Posterior vena cava (tissue), 2 donors: ENCODE measurements at regions not wholly inside any gene's neighbourhood (a gene's known extent, or its start where the extent isn't known, plus 50 kb on each side); places are given as distances from the start of the nearest gene placed in this dataset.

Experiments used
- DNase-seq: peaks from one replicate; pipeline ENCODE4 v3.0.0-alpha.2; 2020; ENCODE audit warnings: low spot score
- intact Hi-C, 2 donors: fragments of 100-400 bp; cut with DNase I; formaldehyde crosslinking; loops; one replicate each; pipeline versions ENCODE4 v1.14.1 to v1.14.2; 2022 to 2023
- donor health status: DM: yes; HTN: yes; CAD: no.
- donor health status: DM: yes; HTN: yes; CAD: no.

DNA sequence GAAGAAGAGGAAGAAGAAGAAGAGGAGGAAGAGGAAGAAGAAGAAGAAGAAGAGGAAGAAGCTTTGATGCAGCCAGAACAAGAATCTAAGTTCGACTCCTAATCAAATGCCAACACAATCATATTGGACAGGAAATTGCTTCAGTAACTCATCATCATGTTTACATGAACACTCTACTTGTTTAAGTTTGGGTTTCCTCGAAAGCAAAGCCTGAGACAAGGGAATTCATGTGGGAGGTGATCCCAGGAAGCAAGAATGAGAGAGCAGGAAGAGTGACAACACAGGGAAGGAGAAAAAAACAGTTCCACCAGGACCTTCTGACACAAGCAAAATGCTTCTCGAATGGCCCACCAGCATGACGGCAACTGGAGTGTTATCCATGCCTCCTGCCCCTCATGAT is 279.0 kb downstream of the PMP22 start:
- no peak for DNase-seq
- intact Hi-C loops: no loop called here

DNA sequence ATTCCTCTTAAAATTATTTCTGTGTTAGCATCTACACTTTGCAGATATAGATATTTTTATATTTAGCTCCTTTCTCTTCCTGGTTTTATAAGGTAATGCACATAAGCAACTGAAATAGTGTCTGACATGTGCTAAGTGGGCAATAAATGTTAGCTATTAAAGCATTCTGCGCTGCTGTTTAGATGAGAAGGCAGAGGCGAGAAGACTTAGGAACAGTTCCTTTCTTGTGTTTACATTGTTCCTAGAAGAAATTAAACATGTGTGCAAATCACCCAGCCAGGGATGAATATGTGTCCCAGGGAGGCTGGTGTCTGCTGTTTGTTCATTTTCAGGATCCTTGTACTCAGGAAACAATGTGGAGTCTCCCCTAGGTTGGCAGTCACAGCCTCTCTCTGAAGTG is 292.3 kb downstream of the PMP22 start:
- intact Hi-C loops: no loop called here
- DNase-seq: no peak

- no peak for DNase-seq
- intact Hi-C loops: no loop called here
Measured at GRCh38 chr17:14971054-14971453, 294.1 kb downstream of the PMP22 start.

DNA sequence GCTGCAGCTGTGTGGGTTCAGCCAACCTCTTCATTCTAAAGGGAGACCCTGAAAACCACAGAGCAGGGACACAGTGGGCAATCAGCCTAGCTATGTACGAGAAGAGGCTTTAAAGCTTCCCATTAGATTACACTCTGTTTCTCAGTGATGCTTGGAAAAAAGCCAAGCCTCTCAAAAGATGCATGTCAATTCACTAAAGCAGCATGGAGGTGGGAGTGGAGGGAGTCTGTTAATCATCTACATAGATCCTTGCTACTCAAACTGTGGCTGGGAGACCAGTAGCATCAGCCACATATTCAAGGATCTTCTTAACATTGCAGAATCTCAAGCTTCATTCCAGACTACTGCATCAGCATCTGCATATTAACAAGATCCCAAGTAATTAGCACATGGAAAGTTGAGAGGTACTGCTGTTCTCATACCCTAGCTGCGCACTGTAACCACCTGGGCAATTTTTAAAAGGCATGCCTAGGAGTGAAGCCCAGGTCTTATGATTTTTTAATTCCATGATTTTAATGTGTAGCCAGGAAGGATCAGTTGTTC is 305.9 kb downstream of the PMP22 start:
- intact Hi-C loops: no loop called here
- DNase-seq: no peak

GRCh38 chr17:14953405-14953804 is 311.7 kb downstream of the PMP22 start:
- DNase-seq: no peak
- intact Hi-C loops: no loop called here

DNA sequence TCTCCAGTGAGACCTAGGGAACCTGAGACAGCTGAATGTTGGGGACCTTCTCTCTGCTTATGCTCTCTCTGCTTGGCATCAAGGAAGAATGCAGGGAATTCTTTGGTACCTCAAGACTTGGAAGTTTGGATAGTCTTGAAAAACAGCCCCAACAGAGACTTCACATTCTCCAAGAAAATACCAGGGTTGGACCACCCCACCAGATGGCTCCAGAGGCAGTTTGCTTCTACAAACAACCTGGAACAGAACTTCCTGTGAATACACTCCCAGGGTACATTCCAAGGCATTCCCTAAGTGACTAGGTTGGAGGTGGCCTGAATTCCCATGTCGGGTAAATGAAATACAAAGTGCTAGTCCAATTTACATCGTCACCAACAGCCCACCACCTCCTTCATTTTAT is 314.4 kb downstream of the PMP22 start:
- no peak for DNase-seq
- intact Hi-C loops: no loop called here

DNA sequence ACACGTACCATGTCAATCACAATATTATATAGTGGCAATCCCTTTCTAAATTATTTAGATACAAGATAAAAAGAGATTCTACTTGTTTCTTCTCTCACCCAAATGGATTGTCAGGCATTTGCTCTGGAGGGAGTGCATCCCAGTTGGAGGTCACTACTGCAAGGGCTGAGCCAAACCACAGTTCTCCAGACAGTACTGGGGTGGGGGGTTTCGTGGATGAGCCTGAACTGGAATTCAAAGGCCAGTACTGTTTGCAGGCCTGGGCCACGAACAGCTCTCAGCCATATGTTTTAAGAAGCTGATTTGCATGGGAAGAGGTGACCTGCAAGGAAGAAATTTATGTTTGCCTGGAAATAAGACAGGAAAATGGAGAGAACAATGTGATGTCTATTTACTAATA is 314.9 kb downstream of the PMP22 start:
- DNase-seq: no peak

GRCh38 chr17:14947671-14948070 is 317.5 kb downstream of the PMP22 start:
- intact Hi-C loops: no loop called here
- no peak for DNase-seq

More for the DNA sequence above, 314.9 kb downstream of the PMP22 start:
- intact Hi-C loops: no loop called here

DNA sequence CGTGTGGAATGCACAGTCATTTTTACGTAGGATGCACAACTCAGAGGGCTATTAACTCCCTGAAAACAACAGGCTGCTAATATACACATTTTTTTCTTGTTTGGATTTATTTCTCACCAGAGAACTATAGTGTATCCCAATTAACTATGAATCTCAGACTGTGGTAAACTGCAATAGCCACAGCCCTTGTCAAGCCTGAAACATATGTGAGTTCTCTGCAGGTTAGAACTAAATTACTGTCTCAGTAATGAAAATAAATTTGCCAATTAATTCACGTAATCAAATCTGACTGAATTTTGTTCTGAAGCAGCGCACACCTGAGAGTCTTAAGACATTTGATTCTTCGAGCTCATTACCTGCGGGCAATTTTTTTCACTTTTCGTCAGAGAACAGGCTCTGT is 318.6 kb downstream of the PMP22 start:
- DNase-seq: no peak
- intact Hi-C loops: no loop called here

DNA sequence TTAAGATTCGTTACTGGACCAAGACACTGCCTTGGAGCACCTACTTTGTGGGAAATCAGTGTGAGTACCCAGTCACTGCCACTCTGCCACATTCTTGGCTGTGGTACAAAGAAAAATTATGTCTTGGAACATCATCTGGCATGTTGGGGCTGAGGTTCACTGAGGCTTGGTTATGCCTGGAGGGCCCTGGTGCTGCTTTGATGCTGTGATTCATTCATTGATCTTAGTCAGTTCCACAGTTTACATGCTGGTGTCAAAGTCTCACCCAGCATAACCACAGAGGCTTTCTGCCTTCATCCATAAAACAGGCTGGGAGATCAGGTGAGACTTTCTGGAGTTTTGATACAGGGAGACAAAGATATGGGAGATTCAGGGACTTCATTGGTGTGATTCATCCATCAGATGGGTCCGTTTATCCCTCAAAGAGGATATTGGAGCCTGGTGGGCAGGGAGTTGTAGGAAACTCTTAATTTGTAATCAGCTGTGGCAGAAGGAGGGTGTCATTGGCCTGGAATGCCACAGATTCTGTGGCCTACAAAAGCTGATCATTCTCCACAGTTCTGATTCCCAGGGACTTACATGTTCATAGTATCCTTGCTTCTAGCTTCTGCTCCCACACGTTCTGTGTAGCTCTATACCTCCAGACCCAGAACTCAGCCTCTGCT is 322.5 kb downstream of the PMP22 start:
- no peak for DNase-seq
- intact Hi-C loops: no loop called here

- DNase-seq: no peak
Measured at GRCh38 chr17:14940938-14941265, 324.2 kb downstream of the PMP22 start.

DNA sequence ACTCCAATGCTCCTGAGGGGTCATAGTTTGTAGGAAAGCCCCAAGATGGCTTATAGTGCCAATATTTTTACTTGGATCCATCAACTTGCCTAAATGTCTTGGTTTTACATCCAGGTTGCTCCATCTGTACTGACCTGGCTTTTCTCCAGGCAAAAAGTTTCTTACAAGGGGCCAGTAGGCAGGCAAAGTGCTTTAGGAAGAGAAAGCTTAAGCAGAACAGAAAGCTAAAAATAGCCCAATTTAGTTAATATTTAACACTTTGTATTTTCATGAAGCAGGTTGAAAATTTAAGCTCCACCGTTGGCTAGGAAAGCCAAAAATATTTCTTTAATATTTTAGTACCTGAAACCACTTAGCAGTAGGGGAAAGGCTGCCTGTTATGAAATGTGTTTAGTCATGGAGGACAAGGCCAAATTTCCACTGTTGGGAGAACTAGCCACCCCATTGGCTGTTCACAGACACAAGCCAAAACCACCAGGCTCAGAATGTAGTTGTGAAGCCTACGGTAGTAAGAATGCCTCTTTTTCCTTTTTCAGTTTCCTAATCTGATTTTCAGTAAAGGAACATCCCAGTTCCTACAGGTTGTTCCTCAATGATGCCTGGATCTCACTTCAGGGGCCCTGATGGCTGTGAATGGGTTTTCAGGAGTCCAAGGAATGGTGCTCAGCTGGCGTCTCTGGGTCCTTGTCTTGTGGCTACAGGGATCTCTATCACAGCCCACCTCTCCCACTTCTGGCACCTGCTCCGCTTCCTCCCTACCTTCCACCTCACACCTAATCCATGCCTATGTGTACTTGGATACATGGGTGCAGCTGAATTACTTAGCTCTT is 324.8 kb downstream of the PMP22 start:
- no peak for DNase-seq
- intact Hi-C loops: no loop called here

More at GRCh38 chr17:14940938-14941265, 324.2 kb downstream of the PMP22 start:
- intact Hi-C loops: no loop called here

DNA sequence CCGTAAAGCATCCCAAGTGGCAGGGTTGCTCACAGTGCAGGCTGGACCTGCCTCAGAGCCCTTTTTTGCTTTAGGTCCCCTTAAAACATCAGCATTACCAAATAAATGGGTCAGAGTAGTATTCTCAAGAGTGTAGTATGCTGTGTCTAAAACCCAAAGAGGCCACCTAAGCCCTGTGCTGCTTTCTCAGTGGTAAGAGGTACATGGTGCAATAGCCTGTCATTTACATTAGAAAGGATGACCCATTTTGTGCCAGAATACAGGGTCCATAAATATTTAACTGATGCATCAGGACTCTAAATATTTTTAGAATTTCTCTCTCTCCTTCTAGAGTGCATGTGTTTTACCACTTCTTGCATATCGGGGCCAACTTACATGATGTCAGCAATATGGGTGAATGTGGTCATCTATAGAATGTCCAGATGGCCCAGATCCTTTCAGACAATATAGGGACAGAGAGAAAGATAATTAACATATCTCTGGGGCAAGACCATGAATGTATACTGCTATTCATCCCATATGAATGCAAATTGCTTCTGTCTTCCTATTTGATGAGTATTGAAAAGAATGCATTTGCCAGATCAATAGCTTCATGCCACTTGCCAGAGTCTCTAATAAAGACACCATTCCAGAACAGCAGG is 329.2 kb downstream of the PMP22 start:
- intact Hi-C loops: loop anchor here in 1 of 2 donors (5.0 kb wide), 1 partner anchor 1364 kb away; no protein-coding TSS in a partner anchor
- DNase-seq: no peak

GRCh38 chr17:14935139-14935841 is 329.8 kb downstream of the PMP22 start:
- no peak for DNase-seq
- intact Hi-C loops: loop anchor here in 1 of 2 donors (5.0 kb wide), 1 partner anchor 1363 kb away; no protein-coding TSS in a partner anchor

GRCh38 chr17:14933676-14934075 is 331.4 kb downstream of the PMP22 start:
- no peak for DNase-seq
- intact Hi-C loops: no loop called here

DNA sequence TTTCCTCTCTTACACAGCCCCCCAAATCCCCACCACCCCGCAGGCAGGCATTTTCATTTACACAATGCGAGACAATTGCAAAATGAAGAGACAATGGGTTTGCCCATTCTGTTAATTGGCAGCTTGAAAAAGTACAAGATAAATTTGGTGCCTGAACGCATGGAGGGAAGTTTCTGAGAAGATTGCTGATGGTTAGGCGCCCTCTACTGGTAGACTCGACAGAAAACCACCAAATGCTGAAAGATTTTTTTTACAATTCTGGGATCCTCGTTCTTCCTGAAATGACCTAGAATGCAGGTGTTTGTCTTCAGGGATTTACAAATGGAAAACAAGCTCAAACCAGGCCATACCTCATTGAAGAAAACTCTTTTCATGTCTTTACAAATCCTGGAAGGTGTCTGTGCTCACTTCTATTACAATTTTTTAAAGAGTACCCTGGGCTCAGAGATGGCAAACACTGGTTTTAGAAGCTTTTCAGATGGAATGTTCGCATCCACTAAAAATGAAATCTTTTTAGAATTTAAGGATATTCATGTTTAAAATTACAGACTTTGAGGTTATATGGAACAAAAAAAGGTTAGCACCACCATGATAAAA is 338.5 kb downstream of the PMP22 start:
- intact Hi-C loops: loop anchor here in 1 of 2 donors (10.0 kb wide), 1 partner anchor 1332 kb away; no protein-coding TSS in a partner anchor
- no peak for DNase-seq

DNA sequence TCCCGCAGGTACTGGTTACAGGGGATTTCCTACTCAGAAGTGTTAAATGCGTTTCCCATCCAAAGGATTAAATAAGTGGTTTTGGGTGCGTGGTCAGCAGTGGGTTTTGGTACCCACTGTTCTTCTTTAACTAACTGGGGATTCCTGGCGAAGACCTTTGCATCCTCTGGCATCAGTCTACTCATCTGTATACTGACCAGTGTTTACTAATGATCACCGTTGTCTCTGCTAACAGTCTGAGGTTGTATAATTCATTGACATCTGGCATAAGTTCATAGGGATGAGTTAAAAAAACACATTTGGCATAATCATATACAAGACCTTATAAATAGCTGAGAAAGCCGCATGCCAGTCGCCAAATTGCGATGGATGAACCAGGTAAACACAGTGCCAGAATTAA is 339.1 kb downstream of the PMP22 start:
- intact Hi-C loops: loop anchor here in 1 of 2 donors (10.0 kb wide), 1 partner anchor 1331 kb away; no protein-coding TSS in a partner anchor
- DNase-seq: no peak

GRCh38 chr17:14925498-14925897 is 339.6 kb downstream of the PMP22 start:
- no peak for DNase-seq
- intact Hi-C loops: loop anchor here in 1 of 2 donors (10.0 kb wide), 1 partner anchor 1331 kb away; no protein-coding TSS in a partner anchor

DNA sequence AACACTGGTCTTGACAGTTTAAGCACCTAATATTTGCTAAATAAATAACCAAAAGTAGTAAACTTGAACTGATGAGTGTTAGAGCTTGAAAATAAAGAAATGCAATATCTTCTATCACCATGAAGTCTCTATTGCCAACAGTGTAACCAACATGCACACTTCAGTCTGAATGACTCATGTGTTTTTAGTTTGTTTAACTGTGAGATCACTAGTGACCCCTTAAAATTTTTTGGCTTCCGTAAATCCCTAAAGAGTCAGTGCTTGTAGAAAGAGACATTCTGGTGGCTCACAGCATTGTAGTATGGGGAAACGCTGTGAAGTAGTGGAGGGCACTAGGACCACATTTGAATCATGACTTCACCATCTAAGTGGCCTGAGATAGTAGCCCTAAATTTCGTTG is 341.1 kb downstream of the PMP22 start:
- intact Hi-C loops: loop anchor here in 1 of 2 donors (10.0 kb wide), 1 partner anchor 1329 kb away; no protein-coding TSS in a partner anchor

More for the DNA sequence above, 341.1 kb downstream of the PMP22 start:
- DNase-seq: no peak
